Upper lobe of right lung (tissue), 1 donor: ENCODE measurements at regions not wholly inside any gene's neighbourhood (a gene's known extent, or its start where the extent isn't known, plus 50 kb on each side); places are given as distances from the start of the nearest gene placed in this dataset.

Source experiments
- ATAC-seq: fragments of 200-7000 bp; cut with Tn5 transposase; one replicate; pipeline ENCODE4 v1.9.1; 2020; ENCODE audit warnings: mild to moderate bottlenecking, moderate library complexity
- DNase-seq: peaks from one replicate; pipeline ENCODE4 v3.0.0-alpha.2; 2020
- H3K27ac ChIP-seq: fragments of 200-600 bp; one replicate; pipeline ENCODE4 v1.8.0; 2022
- H3K27me3 ChIP-seq: fragments of 200-600 bp; one replicate; pipeline ENCODE4 v1.8.0; 2022; ENCODE audit warnings: mild to moderate bottlenecking
- H3K36me3 ChIP-seq: fragments of 200-600 bp; one replicate; pipeline ENCODE4 v1.8.0; 2022
- H3K4me1 ChIP-seq: fragments of 200-600 bp; one replicate; pipeline ENCODE4 v1.8.0; 2022
- H3K4me3 ChIP-seq: fragments of 200-600 bp; one replicate; pipeline ENCODE4 v1.8.0; 2022; ENCODE audit warnings: mild to moderate bottlenecking
- H3K9me3 ChIP-seq: fragments of 200-600 bp; one replicate; pipeline ENCODE4 v1.8.0; 2022
- intact Hi-C: fragments of 100-400 bp; cut with DNase I; formaldehyde crosslinking; loops from one replicate; pipeline ENCODE4 v1.11.0; 2022
- TF ChIP-seq, protein P1 (sequence below): fragments of 200-600 bp; IDR thresholded peaks from one replicate; pipeline ENCODE4 v1.8.0; 2022; ENCODE audit warnings: antibody characterized with exemption
- donor health status: DM: no; HTN: yes; CAD: no; lungs with severe emphysema.

DNA sequence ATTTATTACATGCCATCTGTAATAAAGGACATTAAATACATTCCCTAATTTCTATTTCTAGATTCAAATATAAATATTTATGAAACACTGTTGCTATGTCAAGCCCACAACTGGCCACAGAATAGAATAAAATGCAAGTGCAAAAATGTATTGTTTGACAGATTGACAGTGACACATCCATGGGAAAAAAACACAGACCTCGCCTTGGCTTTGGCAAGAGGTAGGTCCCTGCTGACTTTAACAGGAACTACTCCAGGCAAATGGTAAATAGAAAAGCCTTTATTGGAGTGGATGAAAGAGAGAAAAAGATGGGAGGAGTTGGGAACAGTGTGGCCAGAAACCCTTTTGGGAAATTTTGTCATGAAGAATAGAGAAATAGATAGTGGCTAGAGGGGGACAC is 622.9 kb downstream of the UTRN start:
- DNase-seq (no peak), ATAC-seq (no peak)
- Histone ChIP-seq H3K4me1 (no peaks in the 10 kb centered on the region), H3K27ac (no peak overlapping the region), H3K4me3 (no peak overlapping the region), H3K9me3 (no peaks in the 10 kb centered on the region), H3K27me3 (no peaks in the 10 kb centered on the region), H3K36me3 (no peaks in the 10 kb centered on the region)
- intact Hi-C loops = no loop called here
- TF ChIP-seq, protein P1, sequence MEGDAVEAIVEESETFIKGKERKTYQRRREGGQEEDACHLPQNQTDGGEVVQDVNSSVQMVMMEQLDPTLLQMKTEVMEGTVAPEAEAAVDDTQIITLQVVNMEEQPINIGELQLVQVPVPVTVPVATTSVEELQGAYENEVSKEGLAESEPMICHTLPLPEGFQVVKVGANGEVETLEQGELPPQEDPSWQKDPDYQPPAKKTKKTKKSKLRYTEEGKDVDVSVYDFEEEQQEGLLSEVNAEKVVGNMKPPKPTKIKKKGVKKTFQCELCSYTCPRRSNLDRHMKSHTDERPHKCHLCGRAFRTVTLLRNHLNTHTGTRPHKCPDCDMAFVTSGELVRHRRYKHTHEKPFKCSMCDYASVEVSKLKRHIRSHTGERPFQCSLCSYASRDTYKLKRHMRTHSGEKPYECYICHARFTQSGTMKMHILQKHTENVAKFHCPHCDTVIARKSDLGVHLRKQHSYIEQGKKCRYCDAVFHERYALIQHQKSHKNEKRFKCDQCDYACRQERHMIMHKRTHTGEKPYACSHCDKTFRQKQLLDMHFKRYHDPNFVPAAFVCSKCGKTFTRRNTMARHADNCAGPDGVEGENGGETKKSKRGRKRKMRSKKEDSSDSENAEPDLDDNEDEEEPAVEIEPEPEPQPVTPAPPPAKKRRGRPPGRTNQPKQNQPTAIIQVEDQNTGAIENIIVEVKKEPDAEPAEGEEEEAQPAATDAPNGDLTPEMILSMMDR = no peak

DNA sequence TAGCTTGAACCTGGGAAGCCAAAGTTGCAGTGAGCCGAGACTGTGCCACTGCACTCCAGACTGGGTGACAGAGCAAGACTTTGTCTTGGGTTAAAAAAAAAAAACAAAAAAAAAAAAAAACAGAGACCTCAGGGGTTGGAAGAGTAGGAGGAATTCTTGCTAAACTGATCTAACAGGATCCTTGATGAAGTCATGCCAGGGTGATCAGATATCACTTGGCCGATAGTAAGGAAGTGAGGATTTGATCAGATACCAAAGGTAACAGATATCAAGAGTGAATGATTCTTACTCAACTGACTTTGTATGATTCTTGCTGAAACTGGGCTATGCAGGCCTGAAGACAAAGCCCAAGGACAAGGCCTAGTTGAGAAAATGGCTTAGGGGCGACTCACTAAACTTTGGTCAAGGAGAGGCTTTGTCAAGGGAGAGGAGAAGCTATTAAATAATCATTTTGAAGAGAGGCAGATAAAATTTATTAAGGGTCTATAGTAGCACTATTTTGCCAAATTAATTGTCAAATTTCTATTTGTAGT is 624.7 kb downstream of the UTRN start:
- Histone ChIP-seq H3K4me1 (no peaks in the 10 kb centered on the region), H3K27ac (no peak overlapping the region), H3K9me3 (no peaks in the 10 kb centered on the region), H3K27me3 (no peaks in the 10 kb centered on the region), H3K36me3 (no peaks in the 10 kb centered on the region), H3K4me3 (no peak overlapping the region)
- intact Hi-C loops = no loop called here
- TF ChIP-seq, protein P1 = no peak
- DNase-seq = no peak
- no peak for ATAC-seq

GRCh38 chr6:144911322-144911721 is 626.2 kb downstream of the UTRN start:
- Histone ChIP-seq H3K36me3 (no peaks in the 10 kb centered on the region), H3K4me3 (no peak overlapping the region), H3K4me1 (no peaks in the 10 kb centered on the region), H3K27ac (no peak overlapping the region), H3K9me3 (no peaks in the 10 kb centered on the region), H3K27me3 (no peaks in the 10 kb centered on the region)
- intact Hi-C loops = no loop called here
- ATAC-seq = no peak
- DNase-seq = no peak
- TF ChIP-seq, protein P1 = no peak

DNA sequence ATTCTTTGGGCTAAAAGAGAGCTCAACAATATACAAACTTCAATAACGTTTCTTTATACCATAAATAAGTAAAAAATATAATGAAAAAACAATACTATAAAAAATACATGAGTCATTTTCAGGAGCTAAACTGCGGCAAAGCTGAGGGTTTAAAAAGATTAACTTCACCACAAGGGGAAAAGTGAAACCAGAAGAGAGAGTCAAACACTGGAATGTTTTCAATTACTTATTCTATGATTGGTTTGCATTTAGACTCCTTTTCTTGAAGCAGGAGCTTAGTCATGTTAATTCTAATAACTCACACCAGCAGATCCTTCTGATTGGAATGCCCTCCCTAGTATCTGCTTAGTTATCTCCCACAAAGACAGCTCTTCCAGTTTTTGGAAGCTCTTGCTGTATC is 627.3 kb downstream of the UTRN start:
- intact Hi-C loops = no loop called here
- Histone ChIP-seq H3K4me1 (no peaks in the 10 kb centered on the region), H3K4me3 (no peak overlapping the region), H3K27me3 (no peaks in the 10 kb centered on the region), H3K9me3 (no peaks in the 10 kb centered on the region), H3K36me3 (no peaks in the 10 kb centered on the region), H3K27ac (no peak overlapping the region)
- TF ChIP-seq, protein P1 = no peak
- no peak for DNase-seq
- no peak for ATAC-seq

- H3K9me3 ChIP-seq = no peaks in the 10 kb centered on the region
- intact Hi-C loops = no loop called here
- H3K27me3 ChIP-seq = no peaks in the 10 kb centered on the region
- ATAC-seq (no peak), DNase-seq (no peak)
- H3K4me1 ChIP-seq = no peaks in the 10 kb centered on the region
- no peak overlapping the region for H3K4me3 ChIP-seq
- TF ChIP-seq, protein P1 = no peak
- H3K27ac ChIP-seq = no peak overlapping the region
- H3K36me3 ChIP-seq = no peaks in the 10 kb centered on the region
Observed at GRCh38 chr6:144918073-144918472, 632.9 kb downstream of the UTRN start.

DNA sequence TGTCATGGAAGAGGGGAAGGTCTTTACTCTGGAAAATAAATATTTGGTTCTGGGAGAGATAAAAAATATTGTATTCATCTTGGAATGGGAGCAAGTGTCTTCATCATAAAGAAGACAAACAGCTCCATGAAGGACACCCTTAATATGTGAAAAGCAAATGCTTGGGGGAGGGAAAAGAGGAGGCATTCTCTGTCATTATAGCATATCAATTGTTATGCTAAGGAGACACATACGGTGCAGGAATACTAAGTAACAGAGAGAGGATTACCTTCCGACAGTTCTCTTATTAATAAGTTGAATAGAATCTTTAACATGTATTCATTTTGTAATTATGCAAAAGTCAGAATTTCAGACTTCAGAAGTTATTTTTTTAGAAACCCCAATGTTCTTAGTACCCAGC is 634.4 kb downstream of the UTRN start:
- intact Hi-C loops = no loop called here
- Histone ChIP-seq H3K36me3 (no peaks in the 10 kb centered on the region), H3K27ac (no peak overlapping the region), H3K27me3 (no peaks in the 10 kb centered on the region), H3K4me3 (no peak overlapping the region), H3K4me1 (no peaks in the 10 kb centered on the region), H3K9me3 (no peaks in the 10 kb centered on the region)
- TF ChIP-seq, protein P1 = no peak
- no peak for ATAC-seq
- DNase-seq = no peak
